ENCODE measurements at regions not wholly inside any gene's neighbourhood (a gene's known extent, or its start where the extent isn't known, plus 50 kb on each side); places are given as distances from the start of the nearest gene placed in this dataset.

DNA sequence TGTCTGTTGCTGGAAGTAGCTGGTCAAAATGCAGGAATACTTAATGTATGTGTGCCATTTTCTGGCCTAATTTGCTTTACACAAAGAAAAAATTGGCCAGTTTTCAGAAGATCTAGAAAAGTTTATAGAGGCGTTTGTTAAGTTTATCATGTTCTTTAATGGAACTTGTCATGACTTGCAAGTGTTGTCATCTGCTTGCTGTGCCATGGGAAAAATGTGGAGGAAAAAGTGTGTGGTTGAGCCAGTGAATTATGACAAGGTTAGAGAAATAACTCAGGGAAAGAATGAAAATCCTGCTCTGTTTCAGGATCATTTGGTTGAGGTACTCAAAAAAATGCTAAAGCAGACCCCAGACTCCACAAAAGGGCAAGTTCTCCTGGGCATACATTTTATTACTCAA lies 301.6 kb upstream of the CDH2 start:
- Histone ChIP-seq H3K4me1 (ENCODE audit: insufficient read depth, low read length) (no peaks in the 10 kb centered on the region), H3K9ac (ENCODE audit: extremely low read depth, insufficient read length, low read length) (no peak overlapping the region), H3K56ac (ENCODE audit: insufficient read length, low read depth, low read length) (no peak overlapping the region), H3K79me1 (ENCODE audit: insufficient read depth, low read depth, low read length, poor library complexity, severe bottlenecking) (no peaks in the 10 kb centered on the region), H2BK5ac (ENCODE audit: insufficient read length, low read length) (no peak overlapping the region), H2BK15ac (ENCODE audit: low read depth, low read length) (no peak overlapping the region), H2BK12ac (ENCODE audit: insufficient read length, low read depth, low read length) (no peak overlapping the region), H2AK5ac (ENCODE audit: insufficient read length, low read length) (no peak overlapping the region), H4K8ac (replicated peaks; ENCODE audit: insufficient read length, low read depth, low read length) (no peak overlapping the region), H4K20me1 (ENCODE audit: control insufficient read depth, insufficient read depth, insufficient read length) (no peaks in the 10 kb centered on the region), H3K18ac (ENCODE audit: insufficient read length, low read depth, low read length) (no peak overlapping the region), H3K27me3 (ENCODE audit: insufficient read depth, low read length) (no peaks in the 10 kb centered on the region), H3T11ph (ENCODE audit: low read length) (no peak overlapping the region), H4K91ac (ENCODE audit: insufficient read length, low read depth, low read length) (no peak overlapping the region), H3K14ac (ENCODE audit: insufficient read depth, low read length) (no peak overlapping the region), H3K23me2 (ENCODE audit: insufficient read length, low read depth, low read length, poor library complexity, severe bottlenecking) (no peaks in the 10 kb centered on the region), H3K4ac (ENCODE audit: low read depth, low read length) (no peak overlapping the region), H2BK120ac (ENCODE audit: low read depth, low read length, poor library complexity, severe bottlenecking) (no peak overlapping the region), H3K27ac (ENCODE audit: insufficient read length, low read depth, low read length) (no peak overlapping the region), H3K9me3 (ENCODE audit: control insufficient read depth, low read depth, low read length) (no peaks in the 10 kb centered on the region), H2AFZ (ENCODE audit: low read length) (no peak overlapping the region), H2BK20ac (ENCODE audit: low read depth, low read length, poor library complexity, severe bottlenecking) (no peak overlapping the region), H3K79me2 (ENCODE audit: insufficient read depth, low read length) (no peaks in the 10 kb centered on the region), H3K4me2 (ENCODE audit: insufficient read depth, insufficient read length, low read length) (no peak overlapping the region), H4K5ac (ENCODE audit: insufficient read length, low read depth, low read length) (no peak overlapping the region), H3K23ac (ENCODE audit: insufficient read length, low read depth, low read length) (no peak overlapping the region)
- TF ChIP-seq, protein P1, sequence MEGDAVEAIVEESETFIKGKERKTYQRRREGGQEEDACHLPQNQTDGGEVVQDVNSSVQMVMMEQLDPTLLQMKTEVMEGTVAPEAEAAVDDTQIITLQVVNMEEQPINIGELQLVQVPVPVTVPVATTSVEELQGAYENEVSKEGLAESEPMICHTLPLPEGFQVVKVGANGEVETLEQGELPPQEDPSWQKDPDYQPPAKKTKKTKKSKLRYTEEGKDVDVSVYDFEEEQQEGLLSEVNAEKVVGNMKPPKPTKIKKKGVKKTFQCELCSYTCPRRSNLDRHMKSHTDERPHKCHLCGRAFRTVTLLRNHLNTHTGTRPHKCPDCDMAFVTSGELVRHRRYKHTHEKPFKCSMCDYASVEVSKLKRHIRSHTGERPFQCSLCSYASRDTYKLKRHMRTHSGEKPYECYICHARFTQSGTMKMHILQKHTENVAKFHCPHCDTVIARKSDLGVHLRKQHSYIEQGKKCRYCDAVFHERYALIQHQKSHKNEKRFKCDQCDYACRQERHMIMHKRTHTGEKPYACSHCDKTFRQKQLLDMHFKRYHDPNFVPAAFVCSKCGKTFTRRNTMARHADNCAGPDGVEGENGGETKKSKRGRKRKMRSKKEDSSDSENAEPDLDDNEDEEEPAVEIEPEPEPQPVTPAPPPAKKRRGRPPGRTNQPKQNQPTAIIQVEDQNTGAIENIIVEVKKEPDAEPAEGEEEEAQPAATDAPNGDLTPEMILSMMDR (conservative IDR thresholded peaks at IDR 0.05), result no peak
- Mint-ChIP-seq H3K27me3 (ENCODE audit: low read depth) (no peaks in the 10 kb centered on the region), H3K27ac (no peak overlapping the region), H3K4me3 (no peak overlapping the region), H3K36me3 (ENCODE audit: insufficient read depth in 1 of 3, low read depth in 3 of 3) (peaks cover 4 to 17% (median 5%) of the 10 kb centered on the region in 3 experiments; a peak in 6 of 7 replicates), H3K4me1 (no peaks in the 10 kb centered on the region), H3K9me3 (peaks cover 22% of the 10 kb centered on the region in 2 experiments; a peak in 4 of 5 replicates)
- DNase-seq, result no peak
- no CpG with 5 or more reads among the region's 1 CpG for WGBS (ENCODE audit: extremely low coverage, insufficient read length, low lambda C conversion rate)
